AML-193 (cell line): ENCODE measurements at regions not wholly inside any gene's neighbourhood (a gene's known extent, or its start where the extent isn't known, plus 50 kb on each side); places are given as distances from the start of the nearest gene placed in this dataset.
A peak's percentile ranks its signal among the peaks of the same experiment; 100 is the strongest.

Experiments
- DNase-seq, 2 experiments: peaks; one replicate each; lab custom pipeline; 2025; lab: John Stamatoyannopoulos, UW

- DNase-seq, result no peak
These were observed 52.5 kb upstream of the PITX2 start for GRCh38 chr4:110675426-110675825.

GRCh38 chr4:110676241-110676640 is 53.4 kb upstream of the PITX2 start:
- DNase-seq, result no peak

GRCh38 chr4:110678517-110679227 is 55.8 kb upstream of the PITX2 start:
- DNase-seq, result no peak

- no peak for DNase-seq
These were observed 57.4 kb upstream of the PITX2 start for GRCh38 chr4:110680265-110680664.

GRCh38 chr4:110681381-110681780 is 58.5 kb upstream of the PITX2 start:
- no peak for DNase-seq

- no peak for DNase-seq
These were observed 59.4 kb upstream of the PITX2 start for GRCh38 chr4:110682311-110682710.

- no peak for DNase-seq
These were observed 60.7 kb upstream of the PITX2 start for GRCh38 chr4:110683601-110684000.

GRCh38 chr4:110702326-110702725 is 79.4 kb upstream of the PITX2 start:
- no peak for DNase-seq

GRCh38 chr4:110704748-110705439 is 82.0 kb upstream of the PITX2 start:
- DNase-seq, result peak in 1 of 2 experiments; percentile 3

- no peak for DNase-seq
These were observed 82.5 kb upstream of the PITX2 start for GRCh38 chr4:110705440-110705782.

- DNase-seq, result no peak
These were observed 87.2 kb upstream of the PITX2 start for GRCh38 chr4:110710070-110710469.

GRCh38 chr4:110712486-110712885 is 89.6 kb upstream of the PITX2 start:
- no peak for DNase-seq

- no peak for DNase-seq
These were observed 107.4 kb upstream of the PITX2 start for GRCh38 chr4:110730318-110730717.

GRCh38 chr4:110733901-110734300 is 111.0 kb upstream of the PITX2 start:
- no peak for DNase-seq

- DNase-seq, result no peak
These were observed 112.8 kb upstream of the PITX2 start for GRCh38 chr4:110735686-110736085.

- no peak for DNase-seq
These were observed 115.1 kb upstream of the PITX2 start for GRCh38 chr4:110737931-110738330.

- DNase-seq, result no peak
These were observed 119.3 kb upstream of the PITX2 start for GRCh38 chr4:110742143-110742542.

- no peak for DNase-seq
These were observed 125.2 kb upstream of the PITX2 start for GRCh38 chr4:110748071-110748470.

GRCh38 chr4:110751183-110751582 is 128.3 kb upstream of the PITX2 start:
- no peak for DNase-seq

- DNase-seq, result no peak
These were observed 129.1 kb upstream of the PITX2 start for GRCh38 chr4:110751986-110752385.

GRCh38 chr4:110753466-110753865 is 130.6 kb upstream of the PITX2 start:
- no peak for DNase-seq

- no peak for DNase-seq
These were observed 131.8 kb upstream of the PITX2 start for GRCh38 chr4:110754716-110755115.

GRCh38 chr4:110769578-110769977 is 146.7 kb upstream of the PITX2 start:
- DNase-seq, result no peak

- no peak for DNase-seq
These were observed 147.5 kb upstream of the PITX2 start for GRCh38 chr4:110770353-110770752.
